Fibroblast of upper back skin (primary cell): ENCODE measurements at regions not wholly inside any gene's neighbourhood (a gene's known extent, or its start where the extent isn't known, plus 50 kb on each side); places are given as distances from the start of the nearest gene placed in this dataset.
"Not testable (repeated sequence)": the region's sequence is repeated elsewhere in the genome, so short reads cannot be mapped to it uniquely, and the experiment has no call there.

Experiments used
- DNase-seq: peaks from one replicate; pipeline ENCODE4 v3.0.0-alpha.2; 2013

- DNase-seq = no peak
Measured at GRCh38 chr2:236348976-236349375, 84.8 kb upstream of the ASB18 start.

GRCh38 chr2:236350426-236350825 is 86.2 kb upstream of the ASB18 start:
- no peak for DNase-seq

DNA sequence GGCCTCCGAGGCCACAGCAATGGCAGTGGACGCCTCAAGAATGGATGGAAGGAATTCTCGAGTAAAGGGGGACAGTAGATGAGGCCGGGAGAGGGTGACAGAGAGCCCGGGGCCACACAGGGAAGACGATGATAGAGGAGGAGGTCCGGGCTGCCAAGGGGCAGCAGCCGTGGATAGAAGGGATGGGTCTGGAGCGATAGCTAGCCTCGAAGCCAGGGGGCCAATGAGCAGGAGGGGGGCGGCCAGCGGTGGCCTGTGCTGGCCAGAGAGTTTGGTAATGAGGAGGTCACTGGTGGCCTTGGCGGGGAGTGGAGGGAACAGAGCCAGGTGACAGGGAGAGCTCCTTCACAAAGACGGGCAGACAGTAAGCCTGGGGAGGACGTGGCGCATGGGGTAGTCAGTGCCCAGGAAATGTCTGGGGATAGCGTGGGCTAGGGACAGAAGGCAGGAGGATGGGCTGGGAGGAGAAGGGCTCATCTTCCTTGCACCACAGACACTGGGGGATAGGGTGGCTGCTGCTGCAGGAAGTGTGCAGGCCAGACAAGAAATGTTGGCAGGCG is 87.8 kb upstream of the ASB18 start:
- no peak for DNase-seq

- DNase-seq = peak; percentile 40
Measured at GRCh38 chr2:236352761-236353593, 88.8 kb upstream of the ASB18 start.

DNA sequence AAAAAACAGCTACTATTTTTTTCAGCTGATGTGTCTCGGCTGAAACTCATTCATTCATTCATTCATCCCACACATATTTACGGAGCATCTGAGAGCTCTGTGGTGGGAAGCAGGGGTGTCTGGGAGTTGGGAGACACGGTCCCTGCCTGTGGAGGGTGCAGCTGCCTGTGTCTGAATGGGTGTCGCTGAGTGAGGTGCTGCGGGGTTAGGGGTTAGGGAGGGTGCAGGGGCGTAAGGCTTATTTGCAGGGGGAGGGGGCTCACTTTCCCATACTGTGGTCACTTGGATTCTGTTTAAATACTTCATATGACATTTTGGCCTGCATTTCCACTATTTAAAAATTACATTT is 89.4 kb upstream of the ASB18 start:
- DNase-seq = no peak

DNA sequence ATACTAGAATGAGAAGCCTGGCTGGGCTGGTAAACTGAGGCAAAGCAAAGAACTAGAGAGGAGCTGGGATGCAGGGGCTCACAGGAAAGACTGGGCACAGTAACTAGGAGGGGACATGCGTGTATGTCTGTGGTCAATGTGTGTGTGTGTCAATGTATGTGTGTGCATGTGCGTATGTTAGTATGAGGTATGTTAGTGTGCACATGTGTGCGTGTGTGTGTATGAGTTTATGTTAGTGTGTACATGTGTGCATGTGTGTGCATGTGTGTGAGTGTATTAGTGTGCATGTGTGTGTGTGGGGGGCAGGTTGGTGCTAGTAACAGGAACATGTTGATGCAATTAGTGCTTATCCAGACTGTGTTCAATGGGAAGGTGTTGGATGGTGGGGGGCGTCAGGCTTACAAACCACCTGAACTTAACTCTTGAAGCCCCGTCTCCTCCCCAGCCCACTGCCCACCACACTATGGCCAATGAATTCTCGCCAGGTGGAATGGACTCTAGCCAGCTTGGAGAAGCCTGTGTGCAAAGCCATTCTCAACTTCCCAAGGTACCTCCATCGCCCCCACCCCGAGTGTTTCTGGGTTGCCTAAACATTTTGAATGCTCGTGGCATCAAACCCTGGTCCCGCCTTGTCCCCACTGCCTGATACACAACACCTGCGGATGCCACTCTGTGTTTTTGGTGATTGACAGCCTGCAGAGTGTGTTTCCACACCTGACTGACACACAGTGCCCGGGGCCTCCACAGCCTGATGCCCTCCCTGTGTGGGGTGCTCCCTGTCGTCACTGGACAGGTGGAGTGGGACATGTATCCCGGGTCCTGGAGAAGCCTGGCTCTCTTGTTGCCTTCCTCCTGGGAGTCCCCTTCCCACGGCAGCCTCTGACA is 90.1 kb upstream of the ASB18 start:
- no peak for DNase-seq

GRCh38 chr2:236354973-236355595 is 90.9 kb upstream of the ASB18 start:
- no peak for DNase-seq

DNA sequence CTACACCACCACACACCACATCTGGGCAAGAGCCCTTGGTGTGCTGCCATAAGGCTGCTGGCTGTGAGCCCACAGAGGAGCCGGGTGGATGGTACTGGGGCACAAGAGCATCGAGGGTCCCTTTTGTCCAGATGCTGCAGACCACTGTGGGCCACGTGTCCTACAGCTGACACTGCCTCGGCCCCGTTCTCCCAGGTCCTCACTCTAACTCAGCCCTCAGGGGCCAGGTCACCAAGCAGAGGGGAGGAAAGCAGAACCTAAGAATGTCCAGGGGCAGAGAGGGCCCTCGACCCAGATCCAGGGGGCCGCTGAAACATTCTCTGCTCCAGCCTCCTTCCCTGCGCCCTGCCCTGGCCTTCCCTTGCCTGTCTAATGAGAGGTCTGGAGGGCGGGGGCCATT is 91.7 kb upstream of the ASB18 start:
- no peak for DNase-seq

DNA sequence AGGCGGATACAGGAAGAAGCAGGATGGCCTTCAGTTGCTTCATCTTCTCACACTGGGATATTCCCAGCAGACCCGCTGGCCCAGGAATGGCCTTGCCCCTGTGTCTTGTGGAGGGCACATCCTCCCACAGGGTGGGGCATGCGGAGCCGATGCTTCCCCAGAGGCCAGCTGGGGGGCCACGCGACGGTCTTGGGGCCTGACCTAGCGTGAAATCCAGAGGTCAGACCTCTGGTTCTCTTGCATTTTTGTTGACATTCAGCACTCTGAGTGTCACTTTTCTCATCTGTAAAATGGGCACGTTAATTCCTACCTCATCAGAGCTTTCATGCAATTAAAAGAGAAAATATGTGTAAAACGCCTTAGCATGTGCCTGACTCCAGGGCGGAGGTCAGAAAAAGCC is 92.1 kb upstream of the ASB18 start:
- DNase-seq = not testable (repeated sequence)

- DNase-seq = not testable (repeated sequence)
Measured at GRCh38 chr2:236358482-236358881, 94.3 kb upstream of the ASB18 start.

GRCh38 chr2:236359426-236360045 is 95.3 kb upstream of the ASB18 start:
- DNase-seq = no peak

GRCh38 chr2:236360496-236360895 is 96.3 kb upstream of the ASB18 start:
- DNase-seq = peak; percentile 12

- DNase-seq = no peak
Measured at GRCh38 chr2:236363711-236364277, 99.6 kb upstream of the ASB18 start.

DNA sequence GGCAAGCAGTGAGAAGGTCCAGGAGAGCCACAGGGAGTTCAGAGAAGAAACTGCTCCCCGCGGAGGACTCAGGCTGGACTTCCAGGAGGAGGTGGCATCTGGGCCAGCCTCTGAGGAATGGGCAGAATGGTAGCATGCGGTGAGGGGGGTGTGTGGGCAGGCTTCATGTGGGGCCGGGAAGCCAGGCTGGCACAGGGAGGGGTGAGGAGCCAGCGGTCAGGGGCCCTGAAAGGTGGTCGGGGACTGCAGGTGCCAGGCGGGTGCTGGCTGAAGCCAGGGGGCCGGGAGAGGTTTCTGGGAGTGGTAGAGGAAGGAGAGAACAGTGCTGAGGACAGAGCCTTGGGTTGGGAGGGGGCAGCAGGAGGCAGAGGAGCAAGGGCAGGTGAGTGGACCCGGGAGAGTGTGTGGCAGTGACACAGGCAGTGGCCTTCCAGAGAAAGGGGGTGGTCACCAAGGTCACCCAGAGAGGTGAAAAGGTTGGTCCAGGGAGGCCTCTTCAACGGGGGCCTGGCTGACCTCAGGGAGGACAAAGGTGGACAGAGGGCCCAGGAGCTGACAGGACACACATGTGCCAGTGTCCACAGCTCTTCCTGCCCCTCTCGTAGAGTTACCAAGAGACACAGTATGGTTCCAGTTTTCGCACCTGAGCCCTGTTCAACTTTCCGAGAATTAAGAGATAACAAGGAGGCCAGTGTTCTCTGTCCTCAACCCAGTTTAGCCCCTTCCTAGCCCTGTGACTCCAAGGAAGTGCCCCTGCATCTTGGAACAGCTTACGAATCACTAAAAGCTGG is 101.2 kb upstream of the ASB18 start:
- no peak for DNase-seq

DNA sequence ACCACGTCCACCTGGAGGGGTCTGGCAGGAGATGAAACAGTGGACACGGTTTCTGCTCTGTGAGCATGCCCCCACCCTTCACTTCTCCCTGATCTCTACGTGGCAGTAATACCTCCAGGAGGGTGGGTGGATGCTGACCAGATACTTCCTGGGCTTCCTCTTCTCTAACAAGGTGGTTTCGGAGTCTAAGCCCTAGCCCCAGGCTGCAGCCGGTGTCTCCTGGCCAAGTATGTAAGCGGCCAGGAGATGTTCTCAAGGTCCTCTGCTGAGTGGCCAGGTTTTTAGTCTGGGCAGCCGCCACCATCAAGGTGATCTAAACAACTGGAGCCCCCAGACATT is 101.8 kb upstream of the ASB18 start:
- DNase-seq = no peak

- DNase-seq = no peak
Measured at GRCh38 chr2:236366397-236366796, 102.2 kb upstream of the ASB18 start.

DNA sequence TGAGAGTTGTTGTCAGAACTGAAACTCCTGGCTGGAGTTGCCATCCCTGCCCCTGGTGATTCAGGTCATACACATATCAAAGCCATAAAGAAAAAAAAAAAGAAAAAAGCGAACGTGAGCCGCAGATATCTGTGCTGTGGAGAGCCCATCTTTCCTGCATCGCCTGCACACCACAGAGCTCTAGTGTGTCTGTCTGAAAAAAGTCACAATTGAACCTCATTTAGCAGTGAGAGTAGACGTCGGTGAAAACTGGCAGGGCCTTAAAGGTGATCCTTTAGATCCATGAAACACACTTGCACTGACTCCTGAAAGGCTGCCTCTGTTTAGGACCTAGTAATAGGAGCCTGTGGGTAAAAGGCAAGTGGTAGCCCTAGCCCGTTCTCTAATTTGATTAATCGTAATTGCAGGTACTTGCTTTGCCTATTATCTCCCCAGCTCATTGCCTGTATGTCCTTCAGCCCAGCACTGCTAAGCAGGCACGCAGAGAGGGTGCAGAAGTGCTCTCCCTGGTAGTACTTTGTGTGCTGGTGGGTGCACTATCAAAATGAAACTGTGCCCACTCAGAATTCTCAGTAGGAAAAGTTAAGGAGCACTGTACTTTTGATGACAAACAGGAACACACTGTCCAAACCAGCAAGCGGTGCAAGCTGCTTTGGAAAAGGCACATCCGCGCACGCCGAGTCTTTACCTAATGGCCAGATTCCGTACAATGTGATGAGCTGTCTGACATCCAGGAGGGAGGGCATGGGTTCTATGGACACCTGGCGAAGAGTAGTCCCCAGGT is 103.5 kb upstream of the ASB18 start:
- no peak for DNase-seq

DNA sequence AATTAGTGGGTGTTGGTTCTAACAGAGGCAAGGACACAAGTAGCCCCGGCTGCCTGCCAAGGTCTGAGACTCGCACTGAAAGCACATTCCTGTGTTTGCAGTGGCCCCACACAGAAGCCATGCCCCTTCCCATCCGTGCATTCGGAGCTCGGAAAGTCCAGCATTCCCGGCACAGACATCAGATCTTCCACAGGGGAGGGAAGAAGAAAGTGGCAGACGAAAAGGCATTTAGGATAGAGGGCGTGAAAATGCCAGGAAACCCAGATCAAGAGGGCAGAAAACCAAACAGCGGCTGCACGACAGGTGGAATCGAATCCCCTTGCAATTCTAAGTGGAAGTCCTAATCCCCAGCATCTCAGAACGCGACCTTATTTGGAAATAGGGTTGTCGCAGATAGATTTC is 105.5 kb upstream of the ASB18 start:
- no peak for DNase-seq

DNA sequence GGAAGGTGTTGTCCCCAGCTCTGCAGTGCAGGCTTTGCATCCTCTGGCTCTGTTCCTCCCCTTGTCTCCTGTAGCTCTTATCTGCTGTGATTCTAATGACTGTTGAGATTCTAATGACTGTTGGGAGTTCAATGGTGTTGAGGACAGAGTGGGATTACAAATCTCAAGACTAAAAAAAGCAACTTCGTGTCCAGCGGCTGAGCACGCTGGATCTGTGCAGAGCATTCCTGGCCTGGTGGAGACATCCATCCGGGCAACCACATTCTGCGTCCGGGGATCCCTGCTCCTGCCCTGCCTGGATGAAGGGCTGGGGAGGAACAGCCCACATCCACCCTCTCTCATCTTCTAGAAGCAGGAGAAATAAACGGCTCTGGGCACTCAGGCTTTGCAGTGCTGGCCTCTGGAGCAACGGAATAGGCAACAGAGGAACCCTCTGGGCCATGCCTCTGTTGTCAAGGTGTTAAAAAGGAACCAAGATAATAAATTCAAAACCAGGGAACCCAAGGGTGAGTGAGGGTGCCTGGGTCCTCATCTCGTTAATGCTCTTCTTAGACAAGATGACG is 106.7 kb upstream of the ASB18 start:
- DNase-seq = no peak

- DNase-seq = no peak
Measured at GRCh38 chr2:236375973-236376476, 111.8 kb upstream of the ASB18 start.
